ENCODE measurements at regions not wholly inside any gene's neighbourhood (a gene's known extent, or its start where the extent isn't known, plus 50 kb on each side); places are given as distances from the start of the nearest gene placed in this dataset.

GRCh38 chr3:182465301-182466185 lies 327.8 kb upstream of the ATP11B start:
- H3K4me3 ChIP-seq: no peak overlapping the region
- H3K27ac ChIP-seq: no peak overlapping the region

DNA sequence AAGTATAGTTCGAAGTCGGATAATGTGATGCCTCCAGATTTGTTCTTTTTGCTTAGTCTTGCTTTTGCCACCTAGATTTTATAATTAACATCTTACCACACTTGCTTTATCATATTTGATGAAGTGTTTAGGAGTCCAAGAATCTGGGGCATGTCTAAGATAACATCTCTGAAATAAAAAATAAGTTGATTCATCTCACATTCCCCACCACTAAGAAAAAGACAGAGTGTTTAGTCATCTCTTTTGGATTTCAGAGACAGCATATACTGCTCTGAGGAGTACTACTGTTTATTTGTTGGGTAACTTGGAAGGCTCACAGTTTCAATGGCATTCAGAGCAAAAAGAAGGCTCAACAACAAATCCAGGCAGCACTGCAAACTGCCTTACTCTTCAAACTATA lies 324.2 kb upstream of the ATP11B start:
- Histone ChIP-seq H3K4me3 (no peak overlapping the region), H3K27ac (no peak overlapping the region)

DNA sequence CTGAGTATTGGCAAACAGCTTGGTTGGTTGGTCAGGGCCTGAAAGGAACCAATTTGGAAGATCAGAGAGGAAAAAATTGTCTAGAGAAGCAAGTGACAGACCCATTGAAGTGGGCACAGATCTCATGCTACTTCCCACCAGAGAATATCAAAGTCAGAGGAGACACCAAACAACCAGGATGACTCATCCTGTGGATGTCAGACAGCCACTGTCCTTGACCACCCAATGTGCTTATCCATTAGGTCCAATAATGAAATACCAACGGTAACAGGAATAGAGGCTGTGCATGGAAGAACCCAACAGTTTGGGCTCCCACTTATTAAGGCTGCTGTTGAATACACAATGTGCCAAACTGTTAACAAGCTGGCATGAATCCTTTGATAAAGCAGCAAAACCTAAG lies 323.1 kb upstream of the ATP11B start:
- H3K27ac ChIP-seq: no peak overlapping the region
- no peak overlapping the region for H3K4me3 ChIP-seq

GRCh38 chr3:182473191-182473710 lies 320.1 kb upstream of the ATP11B start:
- Histone ChIP-seq H3K27ac (no peak overlapping the region), H3K4me3 (no peak overlapping the region)

- H3K4me3 ChIP-seq: no peak overlapping the region
- no peak overlapping the region for H3K27ac ChIP-seq
These were observed 314.9 kb upstream of the ATP11B start for GRCh38 chr3:182478369-182478768.

- Histone ChIP-seq H3K27ac (no peak overlapping the region), H3K4me3 (no peak overlapping the region)
These were observed 313.6 kb upstream of the ATP11B start for GRCh38 chr3:182479419-182480336.

DNA sequence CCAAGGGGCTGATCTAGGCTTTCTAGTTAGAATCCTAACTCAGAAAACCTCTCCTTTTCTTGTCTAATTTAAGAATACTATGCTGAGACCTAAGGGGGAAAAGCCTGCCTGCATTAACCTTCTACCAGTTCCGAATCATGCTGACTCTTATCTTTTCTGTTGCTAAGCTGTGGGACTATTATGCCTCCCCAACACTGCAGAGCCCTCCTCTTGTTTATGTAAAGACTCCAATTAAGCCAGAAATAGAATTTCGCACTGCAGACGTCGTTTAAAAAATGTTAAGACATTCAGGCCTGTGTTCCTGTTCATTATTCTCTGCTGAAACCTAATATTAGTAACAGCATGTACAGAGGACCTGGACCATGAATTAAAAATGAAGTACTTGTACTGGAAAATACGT lies 310.6 kb upstream of the ATP11B start:
- Histone ChIP-seq H3K27ac (no peak overlapping the region), H3K4me3 (no peak overlapping the region)

DNA sequence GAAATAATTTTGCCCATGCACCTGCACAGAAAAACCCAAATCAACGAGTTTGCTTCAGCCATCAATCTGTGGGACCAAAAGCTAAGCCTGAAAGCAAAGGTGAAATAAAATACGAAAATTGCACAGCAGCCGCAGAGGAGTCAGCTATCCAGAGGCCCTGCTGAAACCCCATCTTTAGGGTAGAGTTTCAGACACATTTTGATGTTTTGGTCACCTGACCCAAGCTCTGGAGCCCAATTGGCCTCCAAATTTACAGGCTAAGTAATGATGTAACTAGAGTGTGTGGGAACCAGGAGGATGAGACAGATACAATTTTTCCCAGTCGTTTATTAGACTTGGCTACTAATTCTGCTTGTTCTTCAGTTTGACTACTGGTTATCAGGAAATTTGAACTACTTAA lies 308.6 kb upstream of the ATP11B start:
- H3K27ac ChIP-seq: no peak overlapping the region
- no peak overlapping the region for H3K4me3 ChIP-seq

- Histone ChIP-seq H3K4me3 (no peak overlapping the region), H3K27ac (peak overlapping the region in 10 of 21 experiments; percentile 5 to 71 (median 52))
These were observed 308.0 kb upstream of the ATP11B start for GRCh38 chr3:182485301-182485700.

- peak overlapping the region in 4 of 21 experiments; percentile 5 to 71 (median 37) for H3K27ac ChIP-seq
- H3K4me3 ChIP-seq: no peak overlapping the region
These were observed 306.8 kb upstream of the ATP11B start for GRCh38 chr3:182486463-182486862.

DNA sequence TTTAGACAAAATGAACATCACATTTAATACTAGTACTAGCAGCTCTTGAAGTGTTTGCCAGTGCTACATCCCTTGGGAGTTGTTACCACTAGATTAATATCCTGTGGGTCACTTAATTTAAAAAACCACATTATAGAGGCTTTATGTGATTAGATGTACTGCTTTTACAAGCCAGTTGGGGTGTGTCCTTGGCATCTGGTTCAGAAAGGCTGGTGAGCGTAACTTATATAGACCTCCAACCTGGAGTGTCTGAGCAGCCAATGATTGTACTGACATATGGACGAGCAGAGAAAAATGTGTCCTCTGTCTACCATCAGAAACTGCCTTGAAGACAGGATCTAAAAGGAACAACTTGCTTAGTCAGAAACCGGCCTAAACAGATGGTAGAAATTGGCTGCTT lies 306.2 kb upstream of the ATP11B start:
- H3K4me3 ChIP-seq: no peak overlapping the region
- peak overlapping the region in 1 of 21 experiments; percentile 19 for H3K27ac ChIP-seq

DNA sequence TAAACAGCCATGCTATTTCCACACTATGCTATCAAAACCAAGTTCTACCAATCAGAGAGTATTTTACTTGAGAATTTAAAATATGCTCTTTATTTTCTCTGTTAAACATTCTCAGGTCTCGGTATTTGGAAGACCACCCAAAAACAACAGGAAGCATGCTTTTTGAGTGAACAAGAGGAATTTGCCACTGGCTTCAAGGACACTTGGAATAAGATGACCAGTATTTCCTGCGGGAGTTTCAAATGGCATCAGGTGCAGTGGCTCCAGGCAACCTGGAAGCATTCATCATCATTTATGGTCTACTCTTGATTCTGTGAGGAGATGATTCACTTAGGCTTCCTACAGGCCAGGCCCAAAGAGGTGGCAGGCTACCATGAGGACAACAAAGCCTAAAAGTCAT lies 305.7 kb upstream of the ATP11B start:
- no peak overlapping the region for H3K27ac ChIP-seq
- no peak overlapping the region for H3K4me3 ChIP-seq

GRCh38 chr3:182490596-182491491 lies 302.5 kb upstream of the ATP11B start:
- H3K27ac ChIP-seq: no peak overlapping the region
- H3K4me3 ChIP-seq: no peak overlapping the region

- Histone ChIP-seq H3K27ac (no peak overlapping the region), H3K4me3 (no peak overlapping the region)
These were observed 301.7 kb upstream of the ATP11B start for GRCh38 chr3:182491577-182491976.

GRCh38 chr3:182492536-182492935 lies 300.8 kb upstream of the ATP11B start:
- Histone ChIP-seq H3K27ac (no peak overlapping the region), H3K4me3 (no peak overlapping the region)

- H3K4me3 ChIP-seq: no peak overlapping the region
- H3K27ac ChIP-seq: no peak overlapping the region
These were observed 293.0 kb upstream of the ATP11B start for GRCh38 chr3:182500289-182500688.

DNA sequence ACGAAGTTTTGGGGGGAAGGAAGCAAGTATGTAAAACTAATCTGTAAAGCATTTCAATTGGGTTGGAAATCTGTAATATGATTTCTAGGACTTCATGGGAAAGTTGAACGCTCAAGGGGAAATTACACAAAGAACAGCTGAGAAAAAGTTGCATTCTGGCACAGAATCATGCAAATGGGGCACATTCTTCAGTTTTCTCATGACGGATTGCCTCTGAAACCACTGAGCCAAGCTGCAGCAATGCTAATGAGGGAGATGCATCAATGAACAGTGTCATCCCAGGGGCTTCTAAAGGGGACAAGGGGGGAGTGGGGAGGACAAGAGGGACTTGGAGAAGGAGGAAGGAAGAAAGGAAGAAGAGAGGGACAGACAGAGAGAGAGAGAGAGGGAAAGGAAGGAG lies 291.4 kb upstream of the ATP11B start:
- Histone ChIP-seq H3K4me3 (no peak overlapping the region), H3K27ac (no peak overlapping the region)

GRCh38 chr3:182503401-182503800 lies 289.9 kb upstream of the ATP11B start:
- Histone ChIP-seq H3K27ac (no peak overlapping the region), H3K4me3 (no peak overlapping the region)

DNA sequence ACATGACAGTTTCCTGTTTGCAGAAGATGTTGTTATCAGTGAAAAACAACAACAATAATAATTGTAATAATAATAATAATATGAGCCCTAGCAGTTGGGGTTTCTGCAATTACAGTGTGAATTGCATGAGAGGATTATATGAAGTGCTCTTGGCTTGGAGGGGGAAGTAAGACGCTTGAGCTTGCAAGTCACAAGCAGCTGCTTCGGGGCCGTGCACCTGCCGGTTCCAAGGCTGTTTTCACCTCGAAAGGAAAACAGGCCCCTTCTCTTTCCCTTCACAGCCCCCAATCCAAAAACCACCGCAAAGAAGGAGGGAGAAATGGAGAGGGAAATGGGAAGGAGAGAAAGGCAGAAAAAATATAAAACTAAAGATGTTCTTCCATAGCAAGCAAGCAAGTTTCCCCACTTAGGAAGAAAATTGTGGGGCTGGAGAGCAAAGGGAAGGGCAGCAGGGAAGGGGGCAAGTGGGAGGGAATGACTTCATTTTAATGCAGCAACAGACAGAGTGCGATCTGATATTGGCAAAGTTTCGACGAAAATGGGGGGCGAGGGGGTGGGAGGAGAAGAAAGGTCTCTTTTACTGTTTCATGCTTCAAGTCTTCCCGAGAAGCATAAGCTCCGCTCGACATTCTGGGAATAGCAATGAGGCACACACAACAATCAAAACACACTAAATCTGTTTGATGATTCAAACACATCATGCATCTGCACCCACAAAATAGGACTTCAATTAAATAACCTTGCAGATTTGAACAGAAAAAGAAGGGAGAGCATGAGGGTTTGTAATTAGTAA lies 284.2 kb upstream of the ATP11B start:
- H3K27ac ChIP-seq: no peak overlapping the region
- H3K4me3 ChIP-seq: no peak overlapping the region
